Daoy (cell line): ENCODE measurements at regions not wholly inside any gene's neighbourhood (a gene's known extent, or its start where the extent isn't known, plus 50 kb on each side); places are given as distances from the start of the nearest gene placed in this dataset.

Experiments
- DNase-seq: peaks from one replicate; pipeline ENCODE4 v3.0.0-alpha.2; 2015; ENCODE audit warnings: low read depth

DNA sequence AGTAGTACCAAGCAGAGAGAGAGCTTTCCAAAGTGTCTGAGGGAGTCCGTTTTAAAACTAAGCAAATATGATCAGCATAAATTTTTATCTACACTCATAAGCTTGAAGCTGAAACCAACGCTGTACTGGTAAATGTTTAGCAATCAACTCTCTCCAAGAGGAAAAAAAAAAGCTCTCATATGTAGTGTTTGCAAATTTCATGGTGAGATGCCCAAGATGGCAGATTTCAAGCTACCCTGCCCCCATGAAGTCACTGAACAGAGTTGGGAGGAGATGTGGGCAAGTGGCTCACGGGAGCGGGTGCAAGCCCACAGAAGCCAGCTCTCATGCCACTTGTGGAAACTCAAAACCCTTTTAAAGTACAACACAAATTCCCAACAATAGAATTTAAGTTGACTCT is 475.8 kb downstream of the BCAT1 start:
- DNase-seq: no peak

DNA sequence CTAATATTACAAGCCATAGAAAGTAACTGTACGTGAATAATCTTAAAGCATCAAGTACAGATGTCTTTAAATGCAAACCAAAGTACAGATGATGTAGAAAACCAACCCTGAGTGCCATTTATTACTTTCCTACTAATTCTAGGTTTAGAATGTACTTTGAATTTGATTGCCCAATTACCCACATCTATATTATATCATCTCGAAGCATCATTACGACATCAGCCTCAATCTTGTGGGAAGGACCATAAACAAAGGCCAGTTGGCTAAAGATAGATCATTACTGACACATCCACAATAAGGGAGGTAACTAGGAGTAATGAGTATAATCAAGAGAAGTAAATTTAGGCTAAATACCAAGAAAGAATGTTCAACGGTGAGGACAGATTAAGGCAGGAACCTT is 478.9 kb downstream of the BCAT1 start:
- DNase-seq: no peak

DNA sequence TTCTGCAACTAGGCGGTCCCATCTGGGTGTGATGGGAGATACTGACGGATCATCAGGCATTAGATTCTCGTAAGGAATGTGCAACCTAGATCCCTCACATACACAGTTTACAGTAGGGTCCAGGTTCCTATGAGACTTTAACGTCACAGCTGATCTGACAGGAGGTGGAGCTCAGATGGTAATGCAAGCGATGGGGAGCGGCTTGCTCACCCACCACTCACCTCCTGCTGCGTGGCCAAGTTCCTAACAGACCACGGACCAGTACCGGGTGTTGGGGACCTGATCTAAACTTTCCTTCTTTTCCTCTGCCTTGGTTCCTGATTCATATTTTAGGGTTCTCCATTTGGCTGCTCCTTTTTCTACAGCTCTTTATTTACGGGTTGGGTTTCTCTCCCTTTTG is 479.8 kb downstream of the BCAT1 start:
- DNase-seq: no peak

- no peak for DNase-seq
Observed at GRCh38 chr12:24467226-24467625, 481.7 kb downstream of the BCAT1 start.

DNA sequence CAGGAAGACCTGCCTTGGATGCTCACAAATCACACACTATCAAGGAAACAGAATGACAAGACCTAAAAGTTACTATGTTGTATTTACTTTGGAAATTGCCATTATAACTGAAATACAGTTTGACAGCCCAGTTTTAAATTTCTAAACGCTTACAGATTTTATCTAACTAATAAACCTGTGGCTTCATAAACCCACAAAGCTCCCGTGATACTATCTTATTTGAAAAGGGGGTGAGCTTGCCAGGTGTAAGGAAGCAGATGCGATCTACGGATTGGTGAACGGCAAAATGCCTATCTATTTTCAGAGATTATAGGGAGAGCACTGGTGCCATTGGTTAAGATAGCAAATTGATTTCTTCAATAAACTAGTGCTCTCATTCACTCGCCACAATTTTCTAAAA is 485.5 kb downstream of the BCAT1 start:
- no peak for DNase-seq

- no peak for DNase-seq
Observed at GRCh38 chr12:24462946-24463345, 486.0 kb downstream of the BCAT1 start.

DNA sequence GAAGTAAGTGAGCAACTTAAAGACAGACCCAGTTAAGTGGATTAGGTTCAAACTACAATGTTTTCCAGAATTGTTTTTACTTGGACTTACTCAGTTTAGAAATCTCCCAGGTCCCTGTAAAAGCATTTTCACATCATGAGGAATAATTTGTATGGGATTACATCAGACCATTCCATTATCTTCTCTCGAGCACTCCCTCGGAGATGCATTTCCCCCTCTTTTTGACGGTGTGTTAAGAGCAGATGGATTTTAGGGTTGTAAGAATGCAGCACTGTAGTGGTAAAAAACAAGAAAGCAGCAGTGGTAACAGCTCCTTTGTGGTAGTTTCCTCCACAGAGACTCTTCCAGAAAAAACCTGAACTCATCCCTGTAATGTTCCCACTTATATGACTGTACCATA is 488.4 kb downstream of the BCAT1 start:
- no peak for DNase-seq

DNA sequence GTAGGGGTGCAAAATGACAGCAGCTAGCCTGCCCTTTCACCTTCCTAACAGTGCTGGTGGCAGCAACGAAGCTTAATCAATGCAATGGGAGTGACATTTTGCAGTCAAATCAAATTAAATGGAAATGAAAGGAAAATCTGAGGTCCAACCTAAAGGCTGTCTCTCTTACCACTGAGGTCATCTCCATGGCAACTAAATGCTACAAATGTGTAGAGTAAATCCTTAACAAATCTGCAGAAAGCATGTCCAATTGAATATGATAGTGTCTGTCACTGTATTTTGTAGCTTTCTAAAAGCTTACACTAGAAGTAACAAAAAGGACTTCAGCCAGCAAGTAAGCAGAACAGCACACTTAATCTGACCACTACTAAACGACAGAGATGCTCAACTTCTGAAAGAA is 488.8 kb downstream of the BCAT1 start:
- no peak for DNase-seq

DNA sequence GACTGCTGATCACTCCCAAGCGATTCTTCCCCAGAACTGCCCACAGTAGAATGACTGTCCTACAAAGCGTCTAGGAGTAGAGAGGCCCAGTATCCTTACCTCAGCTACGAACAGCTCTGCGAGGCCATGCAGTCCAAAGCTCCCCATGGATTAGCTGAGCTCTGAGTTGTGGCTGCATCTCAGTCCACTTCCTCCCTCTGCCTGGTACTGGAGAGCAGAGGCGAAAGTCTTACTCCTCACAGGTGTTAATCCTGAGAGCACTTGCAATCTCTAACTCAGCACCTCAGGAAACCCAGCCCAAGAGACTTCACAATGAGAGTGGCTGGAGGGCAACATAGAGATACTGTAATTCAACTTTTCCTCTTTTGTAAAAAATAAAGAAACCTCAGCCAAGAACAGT is 493.1 kb downstream of the BCAT1 start:
- no peak for DNase-seq

DNA sequence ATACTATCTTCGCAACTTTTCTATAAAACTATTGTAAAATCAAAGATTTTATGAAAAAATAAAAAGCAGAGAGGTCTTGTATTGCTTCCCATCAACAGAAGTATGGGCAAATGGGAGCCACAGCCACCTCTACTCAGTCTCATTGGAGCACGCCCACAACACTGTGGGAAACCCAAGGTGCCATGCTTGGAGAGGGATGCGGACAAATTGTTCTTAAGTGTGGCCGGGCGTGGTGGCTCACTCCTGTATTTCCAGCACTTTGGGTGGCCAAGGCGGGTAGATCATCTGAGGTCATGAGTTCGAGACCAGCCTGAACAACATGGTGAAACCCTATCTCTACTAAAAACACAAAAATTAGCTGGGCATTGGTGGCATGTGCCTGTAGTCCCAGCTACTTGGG is 498.2 kb upstream of the SOX5 start:
- DNase-seq: no peak

GRCh38 chr12:24446287-24446686 is 496.8 kb upstream of the SOX5 start:
- DNase-seq: no peak

DNA sequence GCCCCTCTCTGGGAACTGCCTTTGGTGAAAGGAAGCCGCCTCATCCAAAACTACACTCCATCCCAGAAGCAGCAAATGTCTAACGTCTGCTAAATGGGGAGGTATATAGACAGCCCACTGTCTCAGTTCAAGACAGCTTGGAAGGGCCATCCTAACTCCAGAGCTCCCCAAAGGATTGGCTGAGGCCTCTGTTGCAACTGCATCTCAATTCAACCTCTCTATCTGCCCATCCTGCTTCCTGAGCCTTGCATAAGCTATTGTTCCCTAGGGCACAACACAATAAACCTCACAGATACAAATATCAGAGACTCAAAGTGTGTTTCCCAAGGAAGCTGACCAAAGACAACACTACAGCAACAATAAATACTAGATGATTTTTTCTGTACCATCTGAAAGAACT is 495.2 kb upstream of the SOX5 start:
- no peak for DNase-seq

DNA sequence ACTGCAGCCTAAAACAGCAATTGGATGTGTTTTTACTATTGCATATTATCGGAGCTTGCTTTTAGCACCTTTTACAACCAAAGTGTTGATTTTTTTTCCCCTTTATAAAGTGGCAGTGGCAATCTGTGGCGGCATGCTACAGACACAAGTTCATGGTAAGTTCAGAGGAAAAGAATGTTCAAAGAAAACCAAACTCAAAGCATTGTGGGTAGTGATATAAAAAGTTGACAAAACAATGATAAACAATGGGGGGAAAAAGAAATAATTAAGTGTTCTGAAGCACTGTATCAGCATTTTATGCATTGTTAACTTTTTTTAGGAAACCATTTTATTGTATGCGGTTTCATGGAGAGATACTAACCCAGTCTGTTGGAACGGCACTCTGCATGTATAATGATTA is 492.0 kb upstream of the SOX5 start:
- no peak for DNase-seq

GRCh38 chr12:24436667-24437066 is 487.2 kb upstream of the SOX5 start:
- no peak for DNase-seq

- DNase-seq: no peak
Observed at GRCh38 chr12:24431872-24432271, 482.4 kb upstream of the SOX5 start.

DNA sequence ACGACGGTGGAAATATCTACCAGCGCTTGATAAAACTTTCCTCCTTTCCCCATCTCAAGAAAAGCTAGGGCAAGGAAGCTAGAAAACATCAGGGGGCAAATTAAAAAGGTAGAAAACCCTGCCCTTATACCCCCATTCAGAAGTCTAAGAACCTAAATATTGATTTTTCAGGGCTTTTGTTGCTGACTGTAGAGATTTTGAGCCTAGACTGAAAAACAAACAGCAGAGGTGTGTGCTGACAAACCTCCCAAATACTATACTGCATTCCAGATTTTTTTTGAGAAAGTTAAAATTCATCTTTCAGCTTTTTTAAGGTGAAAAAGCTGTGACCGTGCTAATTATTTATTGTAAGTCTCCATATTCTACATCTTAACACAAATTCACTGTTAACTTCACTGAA is 478.3 kb upstream of the SOX5 start:
- no peak for DNase-seq

DNA sequence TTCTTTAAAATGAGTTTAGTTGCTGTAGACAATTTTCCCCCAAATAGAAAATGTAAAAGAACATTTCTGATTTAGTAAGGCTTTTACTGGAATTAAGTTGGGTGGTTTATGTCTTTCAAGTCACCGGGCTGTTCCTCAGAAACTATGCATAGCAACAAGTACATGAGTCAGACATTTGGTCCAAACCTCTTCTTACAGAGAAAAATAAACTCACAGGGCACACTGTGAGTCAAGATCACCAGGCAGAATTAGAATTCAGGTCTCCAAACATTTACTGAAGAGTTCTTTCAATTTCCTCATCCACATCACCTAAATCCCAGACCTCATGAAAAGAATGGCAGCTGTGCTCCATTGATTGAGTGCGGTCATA is 476.1 kb upstream of the SOX5 start:
- no peak for DNase-seq

DNA sequence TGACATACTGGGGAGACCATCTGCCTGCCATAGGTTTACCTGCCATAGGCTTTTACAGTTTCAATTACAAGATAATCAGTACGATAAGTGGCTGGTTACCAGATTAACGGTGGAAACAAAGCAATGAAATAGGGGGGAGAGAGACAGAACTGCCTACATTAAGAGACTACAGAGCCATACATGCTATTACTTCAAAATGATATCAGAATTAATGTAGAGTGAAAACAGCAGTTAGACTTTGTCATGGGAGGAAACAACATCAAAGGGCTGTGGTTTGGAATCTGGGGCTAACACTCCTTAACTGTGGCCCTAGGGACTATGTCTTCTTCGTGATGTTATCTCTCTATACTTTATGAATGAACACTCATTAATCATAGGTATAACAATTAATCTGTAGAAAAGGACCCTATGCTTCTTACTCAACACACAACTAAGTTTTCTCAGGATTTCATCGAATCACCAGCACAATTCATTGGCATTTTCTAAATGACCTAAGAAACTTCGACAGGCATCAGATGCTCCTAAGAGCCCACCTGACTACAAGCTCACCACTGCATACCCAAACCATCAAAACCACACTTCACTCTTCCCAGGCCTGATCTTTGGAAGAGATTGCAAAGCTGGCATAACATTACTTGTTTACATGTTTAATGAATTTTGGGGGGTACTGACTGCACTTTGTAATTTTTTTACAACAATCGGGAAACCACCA is 475.6 kb upstream of the SOX5 start:
- DNase-seq: no peak

- no peak for DNase-seq
Observed at GRCh38 chr12:24424376-24424775, 474.9 kb upstream of the SOX5 start.

DNA sequence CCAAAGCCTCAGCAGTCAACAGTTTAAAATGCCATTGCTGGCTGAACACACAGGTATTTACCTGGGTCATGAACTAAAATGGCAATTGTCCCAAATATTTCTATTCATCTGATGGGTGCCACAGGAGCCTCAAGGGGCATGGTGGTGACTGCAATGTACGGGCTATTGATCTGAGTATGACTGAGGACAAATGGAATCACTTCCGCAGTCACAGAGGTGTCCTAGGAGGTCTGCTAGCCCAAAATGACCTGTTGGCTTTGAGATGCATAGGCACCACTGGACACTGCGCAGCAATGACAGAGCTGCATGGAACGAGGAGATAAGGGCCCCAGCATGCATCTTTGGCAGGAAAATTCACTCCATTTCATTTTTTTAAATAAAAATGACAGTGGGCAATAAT is 474.1 kb upstream of the SOX5 start:
- no peak for DNase-seq

- no peak for DNase-seq
Observed at GRCh38 chr12:24421759-24422158, 472.3 kb upstream of the SOX5 start.

DNA sequence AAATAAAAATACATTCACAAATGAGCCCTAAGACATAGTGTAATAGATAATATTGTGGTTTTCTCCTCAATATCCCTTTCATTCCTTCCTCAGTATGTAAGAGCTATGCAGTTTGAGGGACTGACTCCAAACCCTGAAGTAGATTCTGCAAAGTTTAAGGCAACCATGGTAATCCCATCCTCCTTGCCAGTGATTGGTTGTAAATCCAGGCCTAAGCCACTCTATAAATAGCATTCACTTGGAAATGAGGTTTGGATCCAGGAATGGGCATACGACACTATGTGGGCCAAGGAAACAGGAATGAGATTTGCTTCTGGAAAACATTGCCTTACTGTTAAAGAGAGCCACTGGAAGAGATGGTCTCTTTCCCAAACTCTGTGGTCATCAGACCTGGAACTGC is 468.7 kb upstream of the SOX5 start:
- no peak for DNase-seq

GRCh38 chr12:24416423-24417109 is 467.1 kb upstream of the SOX5 start:
- no peak for DNase-seq

DNA sequence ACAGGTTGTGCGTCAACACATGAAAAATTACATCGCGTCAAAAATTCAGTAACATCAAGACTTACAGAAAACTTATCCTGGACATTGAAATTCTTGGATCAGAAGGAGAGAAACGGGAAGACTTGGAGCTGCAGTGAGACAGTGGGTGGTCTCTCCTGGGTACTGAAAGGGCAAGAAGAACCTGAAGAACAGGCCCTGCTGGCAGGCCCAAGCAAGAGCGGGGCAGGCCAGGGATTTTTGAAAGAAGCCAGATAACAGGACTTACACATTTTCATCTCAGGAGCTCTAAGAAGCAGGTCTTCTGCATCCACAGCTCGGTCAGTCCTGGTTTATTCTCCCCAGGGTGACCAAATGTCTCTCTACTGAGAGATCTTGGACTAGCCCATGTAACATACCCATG is 466.5 kb upstream of the SOX5 start:
- DNase-seq: no peak
